ENCODE measurements at regions not wholly inside any gene's neighbourhood (a gene's known extent, or its start where the extent isn't known, plus 50 kb on each side); places are given as distances from the start of the nearest gene placed in this dataset.

GRCh38 chr13:112231451-112232083, 144.6 kb upstream of the SPACA7 start (continued):
- TF ChIP-seq MAFK (IDR thresholded peaks at IDR 0.05; ENCODE audit: low read depth, low read length) (no peak), SUZ12 (IDR thresholded peaks at IDR 0.05; ENCODE audit: low read length) (no peak)
